ENCODE measurements at regions not wholly inside any gene's neighbourhood (a gene's known extent, or its start where the extent isn't known, plus 50 kb on each side); places are given as distances from the start of the nearest gene placed in this dataset.

DNA sequence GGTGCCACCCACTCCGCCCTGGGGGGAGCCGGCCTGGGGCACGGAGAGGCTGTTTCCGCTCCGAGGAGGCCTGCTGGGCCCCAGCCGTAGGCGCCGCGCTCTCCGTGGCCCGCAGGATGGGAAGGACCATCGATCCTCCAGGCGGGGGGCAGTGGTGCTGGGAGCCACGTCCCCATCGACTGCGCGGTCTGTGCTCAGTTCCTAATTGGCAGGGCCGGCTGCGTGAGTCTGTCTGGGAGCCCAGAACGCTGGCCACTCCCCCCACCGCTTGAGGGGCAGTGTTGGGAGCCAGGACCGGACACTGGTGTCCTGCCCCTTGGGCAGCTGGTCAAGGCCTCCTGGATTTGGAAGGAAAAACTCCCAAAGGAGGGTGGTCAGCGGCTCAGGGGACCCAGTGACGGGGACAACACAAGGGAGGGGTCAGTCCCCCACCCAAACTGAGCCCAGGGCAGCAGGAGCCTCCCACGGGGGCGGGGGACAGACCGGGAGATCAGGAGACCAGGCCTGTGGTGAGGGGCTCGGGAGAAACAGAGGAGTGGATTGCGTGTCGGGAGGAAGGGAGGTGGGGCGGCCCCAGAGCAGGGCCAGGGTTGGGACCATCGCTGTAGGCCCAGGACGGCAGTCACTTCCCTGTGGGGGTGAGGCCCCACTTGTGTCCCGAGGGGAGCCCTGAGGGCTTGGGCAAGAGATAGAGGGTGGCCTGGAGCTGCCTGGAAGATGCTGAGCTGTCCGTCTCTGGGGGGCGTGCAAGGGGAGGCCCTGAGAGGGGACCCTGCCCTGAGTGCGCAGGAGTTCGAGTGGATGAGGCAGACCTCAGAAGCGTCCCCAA is 89.0 kb downstream of the UNCX start:
- DNase-seq (ENCODE audit: low spot score), result no peak

DNA sequence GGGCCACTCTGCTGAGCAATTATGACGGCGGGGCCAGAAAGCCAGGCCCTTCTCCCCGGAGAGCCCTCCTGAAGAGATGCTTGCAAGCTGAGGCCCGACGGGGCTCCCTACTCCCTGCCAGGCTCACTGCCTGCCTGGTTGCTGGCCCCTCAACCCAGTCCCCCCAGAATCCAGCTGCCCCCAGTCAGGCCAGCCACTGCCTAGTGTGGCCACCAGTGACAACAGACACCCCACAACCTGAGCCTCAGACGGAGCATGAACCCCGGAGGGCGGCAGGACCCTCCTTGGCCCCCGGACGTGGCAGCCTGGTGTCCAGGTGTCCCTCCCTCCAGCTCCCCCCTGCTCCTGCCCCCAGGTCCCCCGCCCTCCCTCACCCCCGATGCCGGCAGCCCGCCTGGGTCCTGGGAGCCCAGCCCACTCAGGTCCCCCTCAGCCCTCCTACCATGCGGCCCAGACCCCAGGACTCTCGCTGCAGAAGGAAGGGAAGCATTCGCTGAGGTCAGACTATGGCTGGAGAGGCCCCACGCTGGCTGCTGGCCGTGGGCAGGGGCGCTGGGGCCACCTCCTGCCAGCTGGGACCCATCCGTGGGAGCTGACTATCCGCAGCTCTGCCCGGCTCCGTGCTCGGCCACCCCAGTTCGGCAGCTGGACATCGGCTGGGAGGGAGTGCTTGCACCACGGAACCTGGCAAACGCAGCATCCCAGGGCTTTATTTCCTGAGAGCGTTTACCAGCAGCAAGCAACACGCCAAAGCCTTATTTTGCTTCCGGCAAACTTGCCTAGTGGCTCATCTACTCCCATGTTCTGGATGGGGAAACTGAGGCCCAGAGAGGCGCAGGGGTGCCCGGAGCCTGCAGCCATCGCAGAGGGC is 89.8 kb downstream of the UNCX start:
- DNase-seq (ENCODE audit: low spot score), result no peak

- DNase-seq (ENCODE audit: low spot score), result no peak
Observed at GRCh38 chr7:1323178-1324027, 90.7 kb downstream of the UNCX start.

- no peak for DNase-seq (ENCODE audit: low spot score)
Observed at GRCh38 chr7:1324028-1324900, 91.6 kb downstream of the UNCX start.

- no peak for DNase-seq (ENCODE audit: low spot score)
Observed at GRCh38 chr7:1325246-1325645, 92.6 kb downstream of the UNCX start.

DNA sequence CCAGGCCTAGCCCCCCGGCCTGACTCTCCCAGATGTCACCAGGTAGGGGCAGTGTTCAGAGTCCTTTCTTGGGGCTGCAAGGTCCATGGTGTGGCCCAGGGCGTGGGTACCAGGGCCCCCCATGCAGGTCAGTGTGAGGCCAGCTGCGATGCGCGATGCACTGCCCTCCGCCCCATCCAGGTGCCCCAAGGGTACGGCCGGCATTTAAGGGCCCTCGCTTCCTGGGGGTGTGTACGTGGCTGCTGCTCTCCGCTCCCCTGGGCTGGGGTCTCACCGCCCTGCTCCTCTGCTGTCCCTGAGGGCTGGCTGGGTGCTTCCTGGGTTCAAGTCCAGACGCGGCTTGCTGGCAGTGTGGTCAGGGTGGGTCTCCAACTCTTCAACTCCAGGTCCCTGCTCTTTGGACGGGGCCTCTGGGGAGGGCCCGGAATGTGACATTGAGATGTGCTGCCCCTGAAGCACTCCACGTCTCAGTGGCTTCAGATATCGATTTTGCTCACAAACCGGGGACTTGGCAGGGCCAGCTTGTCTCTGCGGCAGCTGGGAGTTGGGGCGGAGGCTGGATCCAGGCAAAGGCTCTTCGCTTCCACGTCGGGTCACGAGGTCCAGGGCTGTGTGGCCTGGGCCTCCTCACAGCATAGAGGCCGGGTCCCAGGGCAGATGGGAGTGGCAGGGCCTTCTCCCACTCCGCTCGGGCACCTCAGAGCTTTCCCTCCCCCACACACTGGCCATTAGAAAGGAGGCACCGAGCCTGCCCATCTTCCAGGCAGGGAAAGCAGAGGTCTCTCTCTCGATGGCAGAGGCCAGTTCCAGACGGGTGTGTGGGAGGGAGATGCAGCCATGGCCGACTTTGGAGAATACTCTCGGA is 93.2 kb downstream of the UNCX start:
- no peak for DNase-seq (ENCODE audit: low spot score)

DNA sequence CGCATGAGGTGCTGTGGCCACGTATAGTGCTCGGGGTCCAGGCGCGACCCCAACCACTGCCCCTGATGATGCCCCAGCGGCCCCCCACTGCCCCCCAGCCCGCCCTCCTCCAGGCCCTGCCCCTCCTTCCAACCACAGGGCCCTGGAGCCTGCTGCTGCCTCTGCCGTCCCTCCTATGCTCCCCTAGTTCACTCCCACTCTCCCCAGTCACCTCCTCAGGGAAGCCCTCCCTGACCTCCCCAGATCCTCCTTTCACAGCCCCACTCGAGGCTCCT is 93.8 kb downstream of the UNCX start:
- no peak for DNase-seq (ENCODE audit: low spot score)

GRCh38 chr7:1329261-1329660 is 96.6 kb downstream of the UNCX start:
- DNase-seq (ENCODE audit: low spot score), result no peak

DNA sequence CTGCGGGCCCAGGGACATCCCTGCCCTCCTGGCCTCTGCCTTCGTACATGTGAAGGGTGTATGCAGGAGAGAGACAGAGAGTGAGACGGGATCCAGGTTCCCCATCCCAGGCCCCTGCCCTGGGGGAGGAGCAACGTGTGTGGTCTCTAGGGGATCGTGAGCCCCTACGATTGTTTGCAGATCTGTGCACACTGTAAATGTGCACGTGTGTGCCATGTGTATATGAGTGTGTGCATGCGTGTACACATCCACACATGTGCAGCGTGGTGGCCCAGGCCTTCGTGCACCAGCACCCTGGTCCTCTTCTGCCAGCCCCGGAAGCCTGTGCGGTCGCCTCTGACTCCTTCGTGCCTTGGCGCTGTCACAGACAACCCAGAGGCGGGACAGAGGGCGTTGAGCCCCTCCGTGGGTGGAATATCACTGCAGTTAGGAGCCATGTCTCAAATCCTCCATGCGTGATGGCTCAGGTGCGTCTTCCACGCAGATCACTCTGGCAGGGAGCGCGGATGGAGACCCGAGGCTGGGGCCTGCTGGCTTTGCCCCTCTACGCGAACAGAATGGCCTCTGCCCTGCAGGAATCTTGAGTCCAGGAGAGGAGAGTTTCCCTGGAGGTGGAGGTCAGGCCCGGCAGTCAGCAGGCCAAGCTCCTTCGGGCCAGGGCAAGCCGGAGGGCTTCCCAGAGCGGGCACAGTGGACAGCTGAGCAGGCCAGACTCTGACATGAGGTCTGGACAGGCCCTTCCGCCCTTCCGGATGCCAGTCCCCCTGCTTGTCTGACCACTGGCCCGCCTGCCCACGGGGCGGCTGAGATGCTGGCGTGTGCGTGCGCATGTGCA is 97.5 kb downstream of the UNCX start:
- DNase-seq (ENCODE audit: low spot score), result no peak

- no peak for DNase-seq (ENCODE audit: low spot score)
Observed at GRCh38 chr7:1330801-1331425, 98.2 kb downstream of the UNCX start.

- DNase-seq (ENCODE audit: low spot score), result no peak
Observed at GRCh38 chr7:1331561-1332467, 99.1 kb downstream of the UNCX start.

DNA sequence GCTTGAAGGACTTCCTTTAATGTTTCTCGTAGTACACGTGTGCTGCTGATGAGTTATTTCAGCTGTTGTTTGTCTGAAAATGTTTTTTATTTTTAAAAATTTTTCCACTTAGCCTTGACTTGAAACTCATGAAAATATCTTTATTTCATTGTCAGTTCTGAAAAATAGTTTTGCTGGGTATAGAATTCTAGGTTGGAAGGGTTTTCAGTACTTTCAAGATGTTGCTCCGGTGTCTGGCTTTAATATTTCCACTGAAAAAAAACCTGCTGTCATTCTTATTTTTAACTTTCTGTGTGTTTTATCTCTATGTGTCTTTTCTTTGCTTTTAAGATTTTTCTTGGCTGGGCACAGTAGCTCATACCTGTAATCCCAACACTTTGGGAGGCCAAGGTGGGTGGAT is 103.8 kb downstream of the UNCX start:
- DNase-seq (ENCODE audit: low spot score), result no peak

- no peak for DNase-seq (ENCODE audit: low spot score)
Observed at GRCh38 chr7:1339611-1340010, 106.9 kb downstream of the UNCX start.

- no peak for DNase-seq (ENCODE audit: low spot score)
Observed at GRCh38 chr7:1340031-1340430, 107.4 kb downstream of the UNCX start.

DNA sequence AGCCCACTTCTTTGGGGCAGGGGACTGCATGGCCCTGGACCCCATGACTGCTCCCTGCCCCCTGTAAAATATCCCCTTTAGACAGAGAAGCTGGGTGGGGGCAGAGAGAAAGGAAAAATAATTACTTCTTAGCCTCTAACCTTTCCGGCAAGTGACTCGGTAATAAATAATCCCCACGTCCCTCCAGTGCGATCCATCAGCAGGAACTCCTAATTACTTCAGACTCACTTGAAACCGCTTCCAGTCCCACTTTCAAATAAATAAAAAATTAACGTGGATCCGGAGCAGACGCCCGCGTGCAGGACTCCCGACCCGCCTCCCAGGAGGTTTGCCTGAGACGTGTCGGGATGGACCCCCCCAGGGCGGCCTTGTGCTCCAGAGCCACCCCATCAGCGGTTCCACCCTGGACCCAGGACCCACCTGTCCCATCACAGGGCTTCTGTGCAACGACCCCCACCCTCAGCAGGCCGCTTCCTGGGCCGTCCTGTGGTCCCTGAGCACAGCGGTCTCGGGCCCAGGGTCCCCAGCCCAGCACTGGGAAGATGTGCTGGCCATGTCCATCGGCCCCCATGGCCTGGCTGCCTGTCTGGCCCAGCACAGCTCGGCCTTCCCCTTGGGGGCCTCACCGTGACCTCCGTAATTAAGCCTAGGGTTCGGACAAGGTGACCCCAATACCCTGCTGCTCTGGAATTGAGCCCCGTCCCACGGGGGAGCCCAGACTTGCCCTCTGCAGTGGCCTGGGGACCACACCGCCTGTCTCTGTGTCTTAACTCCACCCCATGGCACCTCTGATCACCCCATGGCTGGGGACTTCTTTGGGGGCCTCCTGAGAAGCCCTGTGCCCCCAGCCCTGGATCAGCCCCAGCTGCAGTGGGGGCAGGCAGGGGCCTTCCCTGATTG is 108.0 kb downstream of the UNCX start:
- DNase-seq (ENCODE audit: low spot score), result no peak

- no peak for DNase-seq (ENCODE audit: low spot score)
Observed at GRCh38 chr7:1341361-1342089, 108.9 kb downstream of the UNCX start.

Measured in A172 (cell line).